GM21717 (cell line): ENCODE measurements at regions not wholly inside any gene's neighbourhood (a gene's known extent, or its start where the extent isn't known, plus 50 kb on each side); places are given as distances from the start of the nearest gene placed in this dataset.
"Not testable (repeated sequence)": the region's sequence is repeated elsewhere in the genome, so short reads cannot be mapped to it uniquely, and the experiment has no call there.

Experiments
- ATAC-seq: cut with Tn5 transposase; IDR thresholded peaks from one replicate; pipeline ENCODE4 v1.9.1; 2021; ENCODE audit warnings: mild to moderate bottlenecking, moderate library complexity; ENCODE audit not compliant: unreplicated experiment

DNA sequence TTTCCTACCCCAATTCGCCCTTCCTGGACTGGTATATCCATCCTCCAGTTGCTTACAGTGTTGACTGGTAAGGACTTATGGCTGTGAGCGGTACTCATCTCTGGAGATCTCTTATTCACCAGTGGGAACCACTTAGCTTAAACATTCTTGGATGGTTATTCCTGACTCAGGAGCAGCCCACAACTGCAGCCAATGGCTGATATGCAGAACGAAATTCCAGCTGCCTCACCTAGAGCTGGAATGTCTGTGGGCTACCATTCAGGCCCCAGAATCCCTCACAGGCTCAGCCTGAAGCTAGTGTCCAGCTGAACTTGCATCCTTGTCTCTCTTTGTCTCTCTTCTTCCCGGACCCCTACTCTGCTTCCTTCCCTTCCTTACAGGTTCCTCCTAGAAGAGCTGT is 138.9 kb upstream of the SMIM31 start:
- ATAC-seq: no peak

DNA sequence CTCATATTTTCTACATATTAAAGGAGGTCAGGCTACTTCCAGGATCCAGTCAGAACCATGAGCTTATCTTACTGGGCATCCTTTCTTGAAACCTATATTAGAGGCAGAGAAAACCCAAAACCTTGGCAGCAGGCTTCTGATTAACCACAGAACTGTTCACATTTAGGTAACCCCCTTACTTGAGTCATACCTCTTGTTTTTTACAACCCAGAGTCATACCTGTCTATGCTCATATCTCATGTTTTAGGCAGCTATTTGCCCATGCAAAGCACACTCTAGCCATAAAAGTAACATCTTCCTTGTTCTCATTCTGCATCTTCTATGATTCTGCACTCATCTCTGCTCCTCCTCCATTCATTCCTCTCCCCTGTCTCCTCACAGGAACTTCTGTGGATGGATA is 138.0 kb upstream of the SMIM31 start:
- ATAC-seq: no peak

DNA sequence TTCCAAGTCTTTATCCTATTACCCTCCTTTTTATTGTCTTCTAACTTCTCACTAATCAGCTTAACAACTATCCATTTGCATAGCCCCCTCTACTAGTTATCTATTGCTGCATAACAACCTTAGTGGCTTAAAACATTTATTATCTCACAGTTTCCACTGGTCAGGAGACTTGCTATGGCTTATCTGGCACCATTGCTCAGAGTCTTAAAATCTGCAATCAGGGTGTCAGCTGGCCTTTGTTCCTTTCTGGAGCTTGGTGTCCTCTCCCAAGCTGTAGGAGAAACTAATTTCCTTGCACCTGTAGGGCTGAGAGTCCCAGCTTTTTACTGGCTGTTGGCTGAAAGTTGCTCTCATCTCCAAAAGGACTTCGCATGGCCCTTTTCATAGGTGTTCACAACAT is 137.0 kb upstream of the SMIM31 start:
- no peak for ATAC-seq

DNA sequence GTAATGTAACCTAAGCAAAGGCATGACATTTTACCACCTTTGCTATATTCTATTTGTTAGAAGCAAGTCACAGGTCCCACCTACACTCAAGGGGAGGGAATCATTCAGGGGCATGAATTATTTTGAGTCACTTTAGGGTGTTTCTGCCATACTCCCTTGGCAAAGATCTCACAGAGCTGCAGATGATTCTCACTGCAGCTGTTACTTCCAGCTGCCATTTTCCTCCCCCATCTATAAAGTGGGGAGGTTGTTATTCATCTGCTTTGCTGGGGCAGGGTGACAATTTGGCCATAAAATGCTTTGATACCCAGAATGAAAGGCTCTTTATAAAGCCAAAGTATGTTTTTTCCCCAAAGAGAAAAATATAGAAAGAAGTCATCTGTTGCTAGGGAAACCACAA is 136.5 kb upstream of the SMIM31 start:
- ATAC-seq: no peak

DNA sequence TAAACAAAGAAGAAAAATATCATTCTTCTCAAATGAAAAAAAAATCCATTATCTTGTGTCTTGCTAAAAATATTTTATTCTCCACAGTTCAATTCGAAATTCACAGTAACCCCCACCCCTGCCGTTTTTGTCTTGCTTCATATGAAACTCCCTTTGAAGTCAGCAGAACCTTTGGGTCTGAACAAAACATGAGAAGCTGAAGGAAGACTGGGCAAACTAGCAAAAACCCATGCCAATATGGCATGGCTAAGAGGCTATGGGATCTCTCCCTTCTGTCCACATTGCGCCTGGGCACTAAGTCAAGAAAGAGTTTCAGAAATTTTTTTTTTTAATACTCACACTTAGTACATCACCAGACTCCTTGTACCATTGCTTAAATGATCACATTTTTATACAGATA is 136.0 kb upstream of the SMIM31 start:
- ATAC-seq: no peak

DNA sequence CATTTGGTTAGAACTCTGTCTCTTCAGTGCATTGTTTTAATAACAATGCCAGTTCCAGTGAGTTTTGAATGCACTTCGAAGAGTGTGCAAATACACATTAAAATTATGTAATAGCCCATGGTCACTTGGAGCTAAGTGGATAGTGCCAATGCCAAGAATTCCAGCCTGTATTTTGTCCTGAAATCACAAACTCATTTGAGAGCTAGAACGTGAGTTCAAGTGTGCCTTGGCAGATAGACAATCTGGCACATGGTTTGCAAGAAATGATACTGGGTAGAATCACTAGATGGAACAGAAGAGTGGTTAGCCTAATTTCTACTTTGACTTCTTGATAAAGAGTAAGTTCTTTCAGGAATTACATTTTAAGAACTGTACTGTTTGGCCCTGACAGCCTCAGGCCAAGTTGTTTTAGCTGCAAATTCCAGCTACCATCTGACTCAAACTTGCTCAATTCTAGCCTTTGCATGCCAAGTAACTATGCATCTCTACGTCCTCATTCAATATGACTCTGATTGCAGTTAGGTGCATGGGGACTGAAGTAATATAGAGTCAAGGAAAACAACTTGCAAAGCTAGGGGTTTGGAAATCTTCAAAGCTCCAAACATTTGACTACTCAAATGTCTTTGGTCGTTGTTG is 131.9 kb upstream of the SMIM31 start:
- no peak for ATAC-seq

DNA sequence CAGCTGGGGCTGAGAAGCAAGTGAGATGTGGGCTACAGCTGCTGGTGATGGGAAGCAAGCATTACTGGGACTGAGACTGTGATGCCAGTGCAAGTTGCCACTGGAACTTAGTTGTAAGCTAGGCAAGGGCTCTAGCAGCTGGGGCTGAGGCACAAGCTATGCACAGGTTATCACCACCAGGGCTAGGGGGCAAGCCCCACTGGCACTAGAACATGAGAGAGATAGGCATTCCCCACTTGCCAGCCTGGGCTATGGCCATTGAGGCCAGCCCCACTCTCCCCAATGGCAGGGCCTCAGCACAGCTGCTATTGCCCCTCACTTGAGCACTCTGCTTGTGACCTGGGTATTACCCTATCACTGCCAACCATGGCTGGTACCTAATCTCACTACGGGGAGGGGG is 130.8 kb upstream of the SMIM31 start:
- no peak for ATAC-seq

DNA sequence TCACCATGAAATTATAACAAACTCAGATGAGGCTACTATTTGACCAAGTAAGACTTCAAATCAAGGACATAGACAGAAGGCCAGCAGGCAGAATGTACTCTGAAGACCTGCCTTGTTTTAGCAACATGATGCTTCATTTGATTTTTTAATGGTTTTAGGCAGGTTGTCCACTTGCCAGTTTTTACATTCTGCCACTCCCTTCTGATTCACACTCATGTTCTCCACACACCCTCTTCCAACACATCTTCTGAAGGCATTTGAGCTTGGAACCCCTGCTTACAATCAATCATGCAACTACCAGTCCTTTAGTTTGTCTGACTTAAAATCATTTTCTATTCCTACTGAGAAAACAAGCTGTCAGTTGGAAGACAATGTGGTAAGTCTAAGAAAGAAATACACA is 114.9 kb upstream of the SMIM31 start:
- no peak for ATAC-seq

DNA sequence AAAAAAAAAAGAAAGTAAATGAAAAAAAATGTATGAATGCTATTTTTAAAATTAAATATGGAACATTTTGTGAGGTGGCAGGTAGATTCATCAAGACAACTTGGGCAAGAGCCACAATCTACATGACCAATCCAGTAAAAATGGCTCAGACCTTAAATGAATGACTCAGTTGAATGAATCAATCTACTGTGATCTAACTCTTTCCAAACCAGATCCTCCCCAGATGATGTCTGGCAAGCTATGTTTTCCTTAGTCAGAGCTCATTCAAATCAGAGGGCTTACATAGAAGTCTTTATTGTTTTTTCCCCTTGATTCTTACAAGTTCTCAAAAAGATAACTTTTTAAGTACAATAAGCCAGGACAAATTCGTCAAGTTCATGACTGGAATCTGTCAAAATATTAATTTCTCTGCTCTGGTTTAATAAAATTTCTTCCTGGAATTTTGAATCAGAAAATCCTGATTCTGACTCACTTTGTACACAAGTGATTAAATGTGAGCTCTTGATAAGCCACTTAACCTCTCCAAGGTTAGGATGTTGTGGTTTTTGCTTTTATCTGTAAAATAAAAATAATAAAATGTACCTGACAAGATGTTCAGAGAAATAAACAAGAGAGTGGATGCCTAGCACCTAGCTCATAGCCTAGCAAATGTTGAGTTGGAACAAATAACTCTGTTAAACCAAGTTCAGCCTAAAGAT is 105.6 kb upstream of the SMIM31 start:
- ATAC-seq: no peak

DNA sequence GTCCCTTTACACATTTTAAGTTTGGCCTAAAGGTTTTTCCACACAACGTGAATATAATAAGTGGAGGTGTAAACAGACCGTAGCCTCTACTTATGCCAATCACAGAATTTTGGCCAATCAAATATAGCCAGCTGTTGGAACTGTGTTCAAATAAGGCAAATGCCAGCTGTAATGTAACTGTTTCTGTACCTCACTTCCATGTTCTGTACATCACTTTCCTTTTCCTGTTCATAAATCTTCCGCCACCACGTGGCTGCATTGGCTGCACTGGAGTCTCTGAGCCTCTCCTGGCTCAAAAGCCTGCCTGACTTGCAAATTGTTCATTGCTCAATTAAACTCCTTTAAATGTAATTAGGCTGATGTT is 105.1 kb upstream of the SMIM31 start:
- no peak for ATAC-seq

DNA sequence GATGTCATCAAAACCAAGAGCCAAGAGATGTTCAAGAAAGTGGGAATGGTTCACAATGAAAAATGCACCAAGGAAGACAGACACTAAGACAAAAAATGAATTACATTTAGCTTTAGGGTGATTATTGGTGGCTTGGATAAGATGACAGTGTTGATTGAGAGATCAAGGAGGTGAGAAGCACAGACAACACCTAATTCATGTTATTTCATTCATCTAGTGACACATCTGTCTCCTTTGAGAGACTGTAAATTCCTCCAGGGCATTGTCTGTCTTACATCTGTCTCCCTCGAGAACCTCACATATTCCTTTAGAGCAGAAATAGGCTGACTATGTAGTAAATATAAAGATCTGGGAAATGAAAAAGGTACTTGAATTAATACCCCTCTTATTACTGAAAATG is 94.2 kb upstream of the SMIM31 start:
- ATAC-seq: no peak

DNA sequence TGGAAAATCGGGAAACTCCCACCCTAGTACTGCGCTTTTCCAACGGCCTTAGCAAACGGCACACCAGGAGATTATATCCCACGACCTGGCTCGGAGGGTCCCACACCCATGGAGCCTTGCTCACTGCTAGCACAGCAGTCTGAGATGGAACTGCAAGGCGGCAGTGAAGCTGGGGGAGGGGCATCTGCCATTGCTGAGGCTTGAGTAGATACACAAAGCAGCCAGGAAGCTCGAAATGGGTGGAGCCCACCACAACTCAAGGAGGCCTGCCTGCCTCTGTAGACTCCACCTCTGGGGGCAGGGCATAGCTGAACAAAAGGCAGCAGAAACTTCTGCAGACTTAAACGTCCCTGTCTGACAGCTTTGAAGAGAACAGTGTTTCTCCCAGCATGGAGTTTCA is 77.8 kb upstream of the SMIM31 start:
- ATAC-seq: not testable (repeated sequence)

DNA sequence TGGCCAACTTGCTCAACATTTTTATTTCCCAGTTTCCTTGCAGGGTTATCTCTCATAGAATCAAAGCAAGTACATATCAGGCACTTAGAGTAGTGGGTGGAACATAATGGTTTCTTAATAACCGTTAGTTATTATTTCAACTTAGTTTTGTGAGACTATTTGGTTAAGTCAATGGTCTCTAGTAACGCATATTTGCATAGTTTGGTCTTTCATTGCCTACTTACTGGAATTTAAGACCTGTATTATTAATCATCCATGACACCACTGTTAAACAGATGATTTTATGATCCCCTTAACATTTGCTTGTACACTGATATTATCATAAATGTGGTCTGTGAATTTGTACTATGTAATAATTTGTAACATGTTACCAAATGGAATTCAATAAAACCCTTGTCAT is 70.9 kb upstream of the SMIM31 start:
- no peak for ATAC-seq

DNA sequence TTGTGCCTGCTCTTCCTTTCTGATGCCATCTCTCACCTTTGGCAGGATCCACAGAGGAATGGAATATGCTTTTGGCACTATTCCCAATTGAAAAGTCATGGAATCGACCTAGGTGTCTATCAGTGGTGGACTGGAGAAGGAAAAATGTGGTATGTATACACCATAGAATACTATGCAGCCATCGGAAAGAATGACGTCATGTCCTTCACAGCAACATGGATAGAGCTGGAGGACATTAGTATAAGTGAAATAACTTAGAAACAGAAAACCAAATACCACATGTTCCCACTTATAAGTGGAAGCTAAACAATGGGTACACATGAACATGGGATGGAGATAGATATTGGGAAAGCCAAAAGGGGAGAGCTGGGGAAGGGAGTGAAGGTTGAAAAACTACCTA is 58.3 kb upstream of the SMIM31 start:
- ATAC-seq: no peak

DNA sequence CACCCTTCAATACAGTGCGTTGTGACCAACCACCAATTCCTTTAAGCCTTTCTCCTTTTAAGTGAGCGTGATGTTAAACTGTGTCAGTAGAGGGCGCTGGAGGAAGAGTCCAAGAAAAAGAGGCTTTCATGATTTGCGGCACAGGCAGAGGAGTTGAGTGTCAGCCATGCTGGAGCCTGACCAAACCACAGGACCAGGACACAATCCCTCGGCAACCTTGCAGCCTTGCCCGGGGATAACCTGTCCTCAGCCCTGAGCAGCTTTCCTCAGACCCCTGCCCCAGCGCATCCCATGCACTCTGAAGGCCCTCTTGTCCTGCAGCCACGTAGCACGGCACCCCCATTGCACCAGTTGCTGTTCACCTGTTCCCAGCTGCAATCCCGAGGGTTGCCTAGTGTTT is 53.5 kb upstream of the SMIM31 start:
- ATAC-seq: no peak

DNA sequence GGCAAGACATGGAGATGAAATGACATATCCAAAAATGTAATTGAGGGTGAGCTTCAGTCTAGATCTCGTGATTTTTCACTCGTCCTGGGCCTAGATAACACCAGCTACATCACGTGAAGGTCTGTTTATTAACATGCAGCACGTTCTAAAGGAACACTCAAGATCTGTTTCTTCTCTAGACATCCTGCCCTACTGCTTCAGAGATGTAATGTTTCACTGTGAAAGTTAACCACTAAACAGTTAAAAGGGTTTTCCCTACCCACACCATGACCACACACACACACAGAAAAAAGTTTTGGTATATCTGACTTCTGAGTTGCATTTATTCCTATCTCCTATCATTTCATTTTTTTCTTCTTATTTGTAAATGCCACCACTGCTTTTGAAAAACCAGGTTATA is 52.3 kb upstream of the SMIM31 start:
- no peak for ATAC-seq
